Chondrocyte (in vitro differentiated cells): ENCODE measurements at regions not wholly inside any gene's neighbourhood (a gene's known extent, or its start where the extent isn't known, plus 50 kb on each side); places are given as distances from the start of the nearest gene placed in this dataset.

ENCODE experiments used
- DNase-seq: peaks from one replicate; pipeline ENCODE4 v3.0.0; 2021; ENCODE audit warnings: mixed read lengths, low spot score
- H3K27ac Mint-ChIP-seq: one replicate; pipeline ENCODE4 v1.8.0; 2021; ENCODE audit warnings: mild to moderate bottlenecking, moderate library complexity, mixed read lengths; ENCODE audit not compliant: unreplicated experiment
- H3K27me3 Mint-ChIP-seq: 2 replicates; pipeline ENCODE4 v1.8.0; 2021; ENCODE audit warnings: low read depth, mixed read lengths
- H3K36me3 Mint-ChIP-seq: 2 replicates; pipeline ENCODE4 v1.8.0; 2021; ENCODE audit warnings: low read depth, mixed read lengths
- H3K4me1 Mint-ChIP-seq: 2 replicates; pipeline ENCODE4 v1.8.0; 2021; ENCODE audit warnings: low read depth, mild to moderate bottlenecking, mixed read lengths
- H3K4me3 Mint-ChIP-seq: one replicate; pipeline ENCODE4 v1.8.0; 2021; ENCODE audit warnings: mild to moderate bottlenecking, moderate library complexity, mixed read lengths; ENCODE audit not compliant: unreplicated experiment
- H3K9me3 Mint-ChIP-seq: 2 replicates; pipeline ENCODE4 v1.8.0; 2021; ENCODE audit warnings: low read depth, mixed read lengths
- TF ChIP-seq, protein P1 (sequence below): fragments of 200-600 bp; sonication (generic); IDR thresholded peaks from 2 replicates; pipeline ENCODE4 v1.5.0; 2021; ENCODE audit warnings: antibody characterized with exemption, mild to moderate bottlenecking, moderate library complexity

DNA sequence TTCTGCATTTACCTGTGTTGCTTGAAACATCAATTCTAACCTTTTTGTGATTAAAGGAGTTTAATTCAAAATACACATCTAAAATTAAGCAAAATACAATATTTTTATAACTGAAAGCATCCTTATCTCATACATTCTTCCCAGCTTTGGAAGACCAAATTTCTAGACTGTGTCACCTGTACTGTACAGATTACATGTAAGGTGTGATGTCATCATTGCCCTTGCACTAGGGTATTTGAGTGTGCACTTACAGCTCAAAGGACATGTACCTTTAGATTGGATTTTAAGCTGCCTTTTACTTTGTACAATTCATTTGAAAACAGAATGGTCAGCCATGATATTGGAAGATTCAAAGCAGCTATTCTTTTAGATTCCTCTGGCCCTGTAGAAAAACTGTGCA is 932.8 kb upstream of the POU3F3 start:
- Mint-ChIP-seq H3K36me3 (peaks cover 3% of the 10 kb centered on the region), H3K4me1 (no peaks in the 10 kb centered on the region), H3K4me3 (no peak overlapping the region), H3K27me3 (no peaks in the 10 kb centered on the region), H3K27ac (no peak overlapping the region), H3K9me3 (peaks cover 7% of the 10 kb centered on the region)
- TF ChIP-seq, protein P1, sequence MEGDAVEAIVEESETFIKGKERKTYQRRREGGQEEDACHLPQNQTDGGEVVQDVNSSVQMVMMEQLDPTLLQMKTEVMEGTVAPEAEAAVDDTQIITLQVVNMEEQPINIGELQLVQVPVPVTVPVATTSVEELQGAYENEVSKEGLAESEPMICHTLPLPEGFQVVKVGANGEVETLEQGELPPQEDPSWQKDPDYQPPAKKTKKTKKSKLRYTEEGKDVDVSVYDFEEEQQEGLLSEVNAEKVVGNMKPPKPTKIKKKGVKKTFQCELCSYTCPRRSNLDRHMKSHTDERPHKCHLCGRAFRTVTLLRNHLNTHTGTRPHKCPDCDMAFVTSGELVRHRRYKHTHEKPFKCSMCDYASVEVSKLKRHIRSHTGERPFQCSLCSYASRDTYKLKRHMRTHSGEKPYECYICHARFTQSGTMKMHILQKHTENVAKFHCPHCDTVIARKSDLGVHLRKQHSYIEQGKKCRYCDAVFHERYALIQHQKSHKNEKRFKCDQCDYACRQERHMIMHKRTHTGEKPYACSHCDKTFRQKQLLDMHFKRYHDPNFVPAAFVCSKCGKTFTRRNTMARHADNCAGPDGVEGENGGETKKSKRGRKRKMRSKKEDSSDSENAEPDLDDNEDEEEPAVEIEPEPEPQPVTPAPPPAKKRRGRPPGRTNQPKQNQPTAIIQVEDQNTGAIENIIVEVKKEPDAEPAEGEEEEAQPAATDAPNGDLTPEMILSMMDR: no peak
- no peak for DNase-seq

DNA sequence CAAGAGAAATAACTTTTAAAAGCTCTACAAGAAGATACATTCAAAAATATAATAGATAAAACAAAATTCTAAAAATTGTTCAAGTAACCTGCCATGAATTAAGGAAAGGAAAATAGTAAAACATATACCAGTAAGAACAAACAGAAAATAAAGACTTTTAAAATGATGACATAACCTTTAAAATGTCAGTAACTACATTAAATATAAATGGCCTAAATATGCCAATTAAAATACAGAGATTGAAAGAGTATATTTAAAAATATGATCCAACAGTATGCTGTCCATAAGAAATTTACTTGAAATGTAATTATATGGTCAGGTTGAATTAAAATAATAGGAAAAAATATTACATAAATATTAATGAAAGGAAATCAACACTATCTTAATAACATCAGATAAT is 911.7 kb upstream of the POU3F3 start:
- H3K36me3 Mint-ChIP-seq: peaks cover 3% of the 10 kb centered on the region
- DNase-seq: no peak
- peaks cover 29% of the 10 kb centered on the region for H3K9me3 Mint-ChIP-seq
- no peak overlapping the region for H3K4me3 Mint-ChIP-seq
- peaks cover 3% of the 10 kb centered on the region for H3K4me1 Mint-ChIP-seq
- TF ChIP-seq, protein P1: no peak
- no peaks in the 10 kb centered on the region for H3K27me3 Mint-ChIP-seq
- no peak overlapping the region for H3K27ac Mint-ChIP-seq

DNA sequence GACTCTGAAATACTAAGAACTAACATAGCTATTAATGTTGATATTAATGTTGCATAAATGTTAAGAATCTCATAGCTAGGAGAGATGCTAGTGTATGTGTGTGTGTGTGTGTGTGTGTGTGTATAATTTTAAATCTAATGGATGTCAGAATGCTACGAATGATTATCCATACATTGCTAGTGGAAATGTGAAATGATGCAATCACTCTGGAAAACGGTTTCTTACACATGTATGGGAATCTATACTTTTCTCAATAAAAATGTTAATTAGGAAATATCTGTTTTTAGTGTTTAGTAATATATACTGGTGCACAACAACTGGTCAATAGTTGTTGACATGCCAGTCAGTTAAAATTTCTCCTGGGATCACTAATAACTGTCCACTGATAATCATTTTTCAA is 908.8 kb upstream of the POU3F3 start:
- Mint-ChIP-seq H3K36me3 (peaks cover 3% of the 10 kb centered on the region), H3K27ac (no peak overlapping the region), H3K4me3 (no peak overlapping the region), H3K27me3 (no peaks in the 10 kb centered on the region), H3K9me3 (peaks cover 20% of the 10 kb centered on the region), H3K4me1 (peaks cover 3% of the 10 kb centered on the region)
- TF ChIP-seq, protein P1: no peak
- no peak for DNase-seq

DNA sequence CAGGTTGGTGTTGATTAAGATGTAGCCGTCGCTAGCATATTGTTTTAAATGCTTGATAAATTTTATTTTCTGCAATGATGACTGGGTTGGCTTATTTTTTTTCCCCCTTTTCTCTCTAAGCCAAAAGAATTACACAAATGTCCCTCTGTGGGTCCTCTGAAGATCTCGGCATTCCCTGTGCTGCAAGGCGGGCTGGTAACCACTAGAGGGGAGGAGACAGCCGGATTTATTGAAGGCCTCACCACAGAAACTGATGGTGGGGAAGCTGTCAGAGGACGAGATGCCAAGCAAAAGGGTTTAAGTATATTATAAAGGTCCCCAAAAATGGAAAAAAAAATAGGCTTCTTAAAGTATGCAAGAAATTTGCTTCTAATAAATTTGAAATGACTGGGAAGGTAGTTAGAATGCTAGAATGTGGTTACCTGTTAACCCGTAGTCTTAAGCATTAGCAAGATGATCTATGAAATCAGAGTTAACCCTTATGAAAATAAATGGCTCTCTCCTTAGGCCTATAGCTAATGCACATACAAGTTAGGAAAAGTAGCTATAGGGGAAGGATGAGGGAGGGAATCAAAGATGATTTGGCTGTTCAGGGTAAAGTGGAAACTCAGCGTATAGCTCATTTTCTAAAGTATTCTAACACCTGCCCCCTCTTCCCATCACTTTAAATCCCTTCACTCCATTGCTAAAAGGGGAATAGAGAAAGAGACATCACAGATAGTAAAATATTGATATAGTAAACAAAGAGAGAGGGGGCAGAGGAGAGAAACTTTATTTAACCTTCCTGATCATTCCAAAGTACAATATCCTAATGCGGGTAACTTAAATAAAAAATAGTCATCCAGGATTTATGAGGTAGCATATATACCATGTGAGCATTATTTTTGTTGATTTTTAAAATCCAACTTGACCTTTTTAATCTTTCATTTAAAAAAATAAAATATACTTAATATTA is 894.5 kb upstream of the POU3F3 start:
- no peaks in the 10 kb centered on the region for H3K9me3 Mint-ChIP-seq
- H3K27ac Mint-ChIP-seq: no peak overlapping the region
- no peak for DNase-seq
- H3K27me3 Mint-ChIP-seq: peaks cover 13% of the 10 kb centered on the region
- no peak overlapping the region for H3K4me3 Mint-ChIP-seq
- no peaks in the 10 kb centered on the region for H3K4me1 Mint-ChIP-seq
- no peaks in the 10 kb centered on the region for H3K36me3 Mint-ChIP-seq
- TF ChIP-seq, protein P1: peak; percentile 94

DNA sequence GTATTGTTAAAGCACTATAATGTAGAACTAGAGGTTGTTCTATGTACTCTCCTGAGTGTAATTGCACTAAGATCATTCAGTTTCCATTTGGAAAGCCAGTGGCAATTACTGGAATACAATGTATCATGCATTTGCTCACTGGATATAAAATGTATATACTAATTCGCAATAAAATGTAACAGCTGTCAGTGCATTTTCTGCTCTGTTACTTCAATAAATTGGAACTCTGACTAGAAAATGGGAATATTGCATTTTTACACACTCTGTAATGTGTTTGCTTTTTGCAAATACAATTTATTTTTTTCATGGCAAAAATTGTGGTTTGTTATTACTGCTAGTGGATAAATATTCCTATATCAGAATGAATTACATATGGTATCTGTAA is 893.8 kb upstream of the POU3F3 start:
- Mint-ChIP-seq H3K9me3 (no peaks in the 10 kb centered on the region), H3K36me3 (no peaks in the 10 kb centered on the region), H3K27ac (no peak overlapping the region), H3K4me1 (no peaks in the 10 kb centered on the region), H3K4me3 (no peak overlapping the region), H3K27me3 (peaks cover 13% of the 10 kb centered on the region)
- DNase-seq: no peak
- TF ChIP-seq, protein P1: no peak
